HepG2 (cell line): ENCODE measurements at regions not wholly inside any gene's neighbourhood (a gene's known extent, or its start where the extent isn't known, plus 50 kb on each side); places are given as distances from the start of the nearest gene placed in this dataset.

Experiments used
- CTCF ChIP-seq: sonication (generic); formaldehyde crosslinking; IDR thresholded peaks from 2 replicates; pipeline ENCODE4 v1.5.0; 2020; ENCODE audit warnings: mild to moderate bottlenecking, missing genetic modification reagents, moderate library complexity
- EED ChIP-seq: sonication (generic); formaldehyde crosslinking; IDR thresholded peaks from 2 replicates; pipeline ENCODE4 v1.5.0; 2020; ENCODE audit warnings: mild to moderate bottlenecking, missing genetic modification reagents
- POLR2A ChIP-seq, 2 experiments: IDR thresholded peaks; 2 replicates each; pipeline ENCODE4 v1.6.1; 2011; ENCODE audit warnings: low read depth in 2 of 2, low read length in 2 of 2, mild to moderate bottlenecking in 1 of 2, moderate library complexity in 1 of 2; ENCODE audit not compliant: insufficient read depth in 1 of 2
- POLR2AphosphoS5 ChIP-seq: IDR thresholded peaks from 2 replicates; pipeline ENCODE4 v1.6.1; 2012; ENCODE audit warnings: low read depth, low read length
- YY1 ChIP-seq: IDR thresholded peaks from 2 replicates; pipeline ENCODE4 v1.6.1; 2011; ENCODE audit warnings: low read length, low read depth, moderate library complexity, mild to moderate bottlenecking; ENCODE audit not compliant: insufficient read depth, insufficient replicate concordance
- ZNF256 ChIP-seq: sonication (generic); formaldehyde crosslinking; conservative IDR thresholded peaks from 2 replicates; pipeline ENCODE4 v1.4.0; 2020; ENCODE audit warnings: missing genetic modification reagents
- ZSCAN22 ChIP-seq: sonication (generic); formaldehyde crosslinking; IDR thresholded peaks from 2 replicates; pipeline ENCODE4 v1.4.0; 2020; ENCODE audit warnings: mild to moderate bottlenecking, missing genetic modification reagents

GRCh38 chr2:12657560-12657959 is 59.2 kb upstream of the TRIB2 start:
- TF ChIP-seq CTCF (CRISPR knock-in tag) (no peak), POLR2A (IDR thresholded peaks at IDR 0.05; ENCODE audit: insufficient read depth in 1 of 2, low read depth in 2 of 2, low read length in 2 of 2) (no peak), EED (CRISPR knock-in tag) (no peak), ZSCAN22 (CRISPR knock-in tag) (no peak), ZNF256 (no peak), YY1 (no peak), POLR2AphosphoS5 (no peak)
